ENCODE measurements at regions not wholly inside any gene's neighbourhood (a gene's known extent, or its start where the extent isn't known, plus 50 kb on each side); places are given as distances from the start of the nearest gene placed in this dataset.

DNA sequence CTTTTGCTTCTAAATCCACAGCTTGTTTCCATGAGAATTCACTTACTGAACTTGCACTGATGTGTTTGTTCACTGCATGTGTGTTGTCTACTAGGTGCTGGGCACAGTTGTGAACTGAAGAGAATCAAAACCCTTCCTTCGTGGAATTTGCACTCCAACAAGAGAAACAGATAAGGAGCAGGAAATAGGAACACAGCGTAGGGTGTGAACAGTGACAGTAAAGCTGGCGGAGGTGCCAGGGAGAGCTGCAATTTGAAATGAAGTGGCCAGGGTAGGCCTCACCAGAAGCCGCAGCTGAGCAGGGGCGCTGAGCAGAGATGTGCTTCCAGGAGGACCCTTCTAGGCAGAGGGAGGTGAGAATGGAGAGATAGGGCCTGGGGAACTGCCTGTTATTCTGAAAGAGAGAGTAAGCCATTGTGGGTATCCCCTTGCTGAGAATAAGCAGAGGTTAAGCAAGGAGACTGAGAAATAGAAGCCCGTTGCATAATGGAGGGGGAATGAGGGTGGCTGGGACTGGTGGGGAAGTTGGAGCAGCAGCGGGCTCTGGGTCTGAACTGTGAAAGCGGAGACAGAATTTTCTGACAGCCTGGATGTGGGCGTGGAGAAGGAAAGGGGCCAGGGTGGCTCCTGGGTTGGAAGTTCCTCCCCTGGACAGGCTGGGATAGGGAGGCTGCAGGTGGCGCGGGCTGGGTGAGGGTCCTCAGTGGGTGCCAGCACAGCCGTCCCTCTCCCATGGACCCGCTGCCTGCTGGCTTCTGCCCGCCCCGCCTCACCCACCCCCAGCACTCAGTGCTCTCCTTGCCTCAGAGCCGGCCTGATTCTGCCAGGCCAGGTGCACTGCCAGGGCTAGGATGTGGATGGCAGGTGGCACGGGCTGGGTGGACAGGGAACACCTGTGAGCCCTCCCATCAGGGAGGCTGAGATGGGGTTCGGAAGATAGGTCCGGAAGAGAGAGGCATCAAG, 114.7 kb upstream of the AFDN start:
- H3K4me1 Mint-ChIP-seq (ENCODE audit: low read depth, unreplicated experiment), result no peaks in the 10 kb centered on the region
- H3K36me3 Mint-ChIP-seq (ENCODE audit: insufficient read depth, unreplicated experiment), result no peaks in the 10 kb centered on the region
- H3K4me1 ChIP-seq, result no peaks in the 10 kb centered on the region
- POLR2A ChIA-PET, result no interaction called here
- H3K27ac Mint-ChIP-seq (ENCODE audit: unreplicated experiment), result no peak overlapping the region
- H3K36me3 ChIP-seq (ENCODE audit: control insufficient read depth, insufficient read depth, low read length), result no peaks in the 10 kb centered on the region
- no peaks in the 10 kb centered on the region for H3K9me3 ChIP-seq
- DNase-seq, result no peak
- H3K4me3 ChIP-seq (ENCODE audit: low read depth, low read length), result no peak overlapping the region
- BruUV-seq (replicated peaks), result no TSS peak
- no peak overlapping the region for H3K4me3 Mint-ChIP-seq (ENCODE audit: unreplicated experiment)
- H3K27me3 Mint-ChIP-seq (ENCODE audit: insufficient read depth, unreplicated experiment), result no peaks in the 10 kb centered on the region
- CTCF ChIA-PET, result no interaction called here
- TF ChIP-seq, protein P1, sequence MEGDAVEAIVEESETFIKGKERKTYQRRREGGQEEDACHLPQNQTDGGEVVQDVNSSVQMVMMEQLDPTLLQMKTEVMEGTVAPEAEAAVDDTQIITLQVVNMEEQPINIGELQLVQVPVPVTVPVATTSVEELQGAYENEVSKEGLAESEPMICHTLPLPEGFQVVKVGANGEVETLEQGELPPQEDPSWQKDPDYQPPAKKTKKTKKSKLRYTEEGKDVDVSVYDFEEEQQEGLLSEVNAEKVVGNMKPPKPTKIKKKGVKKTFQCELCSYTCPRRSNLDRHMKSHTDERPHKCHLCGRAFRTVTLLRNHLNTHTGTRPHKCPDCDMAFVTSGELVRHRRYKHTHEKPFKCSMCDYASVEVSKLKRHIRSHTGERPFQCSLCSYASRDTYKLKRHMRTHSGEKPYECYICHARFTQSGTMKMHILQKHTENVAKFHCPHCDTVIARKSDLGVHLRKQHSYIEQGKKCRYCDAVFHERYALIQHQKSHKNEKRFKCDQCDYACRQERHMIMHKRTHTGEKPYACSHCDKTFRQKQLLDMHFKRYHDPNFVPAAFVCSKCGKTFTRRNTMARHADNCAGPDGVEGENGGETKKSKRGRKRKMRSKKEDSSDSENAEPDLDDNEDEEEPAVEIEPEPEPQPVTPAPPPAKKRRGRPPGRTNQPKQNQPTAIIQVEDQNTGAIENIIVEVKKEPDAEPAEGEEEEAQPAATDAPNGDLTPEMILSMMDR (IDR thresholded peaks at IDR 0.05; ENCODE audit: insufficient read depth in 1 of 2, low read depth in 1 of 2, low read length in 1 of 2, severe bottlenecking in 1 of 2, unreplicated experiment in 1 of 2), result no peak
- H3K27me3 ChIP-seq (replicated peaks; ENCODE audit: control insufficient read depth, insufficient read depth, low read length), result no peaks in the 10 kb centered on the region
- intact Hi-C loops (cut with micrococcal nuclease; ENCODE audit: unreplicated experiment), result no loop called here
- no peaks in the 10 kb centered on the region for H3K9me3 Mint-ChIP-seq (ENCODE audit: unreplicated experiment)

DNA sequence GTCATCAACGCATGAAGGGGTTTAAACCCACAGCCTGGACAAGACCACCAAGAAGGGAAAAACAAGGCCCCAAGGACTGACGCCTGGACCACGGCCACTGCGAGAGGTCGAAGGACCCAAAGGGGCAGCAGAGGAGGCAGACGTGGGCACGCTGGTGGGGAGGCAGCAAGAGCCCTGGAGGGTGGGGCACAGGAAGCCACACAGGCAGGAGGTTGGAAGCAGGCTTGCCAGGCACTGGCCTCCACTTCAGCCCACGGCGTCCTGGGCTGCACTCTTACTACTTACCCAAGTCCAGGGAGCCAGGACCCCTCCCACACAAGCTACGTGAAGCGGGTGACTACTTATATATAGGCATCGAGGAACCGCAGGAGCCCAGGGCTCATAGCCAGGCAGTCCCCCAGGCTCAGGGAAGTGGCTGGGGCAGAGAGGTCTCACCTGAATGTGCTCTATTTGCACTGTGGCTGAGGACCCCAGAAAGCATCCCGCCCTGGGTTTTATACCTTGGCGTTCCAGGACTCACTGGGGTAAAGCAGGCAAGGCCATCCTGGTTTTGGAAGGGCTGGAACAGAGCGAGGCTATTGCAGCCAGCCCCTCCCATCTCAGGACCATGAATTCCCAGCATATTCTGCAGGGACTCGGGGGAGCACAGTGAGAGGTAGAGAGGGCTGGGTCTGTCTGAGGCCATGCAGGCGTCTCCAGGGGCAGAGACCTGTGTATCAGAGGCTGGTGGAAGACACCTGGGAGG, 113.8 kb upstream of the AFDN start:
- Mint-ChIP-seq H3K4me1 (ENCODE audit: low read depth, unreplicated experiment) (no peaks in the 10 kb centered on the region), H3K36me3 (ENCODE audit: insufficient read depth, unreplicated experiment) (no peaks in the 10 kb centered on the region), H3K27me3 (ENCODE audit: insufficient read depth, unreplicated experiment) (no peaks in the 10 kb centered on the region), H3K27ac (ENCODE audit: unreplicated experiment) (no peak overlapping the region), H3K4me3 (ENCODE audit: unreplicated experiment) (no peak overlapping the region), H3K9me3 (ENCODE audit: unreplicated experiment) (no peaks in the 10 kb centered on the region)
- Histone ChIP-seq H3K4me3 (ENCODE audit: low read depth, low read length) (no peak overlapping the region), H3K36me3 (ENCODE audit: control insufficient read depth, insufficient read depth, low read length) (no peaks in the 10 kb centered on the region), H3K9me3 (no peaks in the 10 kb centered on the region), H3K4me1 (no peaks in the 10 kb centered on the region), H3K27me3 (replicated peaks; ENCODE audit: control insufficient read depth, insufficient read depth, low read length) (no peaks in the 10 kb centered on the region)
- POLR2A ChIA-PET, result no interaction called here
- TF ChIP-seq, protein P1 (IDR thresholded peaks at IDR 0.05; ENCODE audit: insufficient read depth in 1 of 2, low read depth in 1 of 2, low read length in 1 of 2, severe bottlenecking in 1 of 2, unreplicated experiment in 1 of 2), result no peak
- no TSS peak for BruUV-seq (replicated peaks)
- DNase-seq, result no peak
- intact Hi-C loops (cut with micrococcal nuclease; ENCODE audit: unreplicated experiment), result no loop called here
- CTCF ChIA-PET, result no interaction called here

DNA sequence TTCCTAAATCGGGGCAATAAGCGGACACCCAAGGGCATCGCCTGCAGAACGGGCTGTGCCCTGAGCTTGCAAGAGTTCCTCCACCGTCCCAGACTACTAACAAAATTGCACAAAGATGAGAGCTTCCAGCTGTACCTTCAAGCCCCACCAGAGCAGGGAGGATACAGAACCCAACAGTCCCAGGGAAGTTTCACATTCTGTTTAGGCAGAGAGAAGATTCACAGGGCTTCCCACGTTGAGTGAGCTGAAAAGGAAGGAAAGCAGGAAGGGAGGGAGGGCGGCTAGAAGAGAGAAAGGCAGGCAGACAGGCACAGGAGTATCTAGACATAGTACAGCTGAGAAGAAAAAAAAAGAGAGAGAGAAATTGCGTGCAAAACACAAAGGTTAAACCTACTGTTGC, 112.6 kb upstream of the AFDN start:
- Histone ChIP-seq H3K9me3 (no peaks in the 10 kb centered on the region), H3K36me3 (ENCODE audit: control insufficient read depth, insufficient read depth, low read length) (no peaks in the 10 kb centered on the region), H3K4me1 (no peaks in the 10 kb centered on the region), H3K4me3 (ENCODE audit: low read depth, low read length) (no peak overlapping the region), H3K27me3 (replicated peaks; ENCODE audit: control insufficient read depth, insufficient read depth, low read length) (no peaks in the 10 kb centered on the region)
- H3K4me3 Mint-ChIP-seq (ENCODE audit: unreplicated experiment), result no peak overlapping the region
- intact Hi-C loops (cut with micrococcal nuclease; ENCODE audit: unreplicated experiment), result no loop called here
- H3K36me3 Mint-ChIP-seq (ENCODE audit: insufficient read depth, unreplicated experiment), result no peaks in the 10 kb centered on the region
- H3K4me1 Mint-ChIP-seq (ENCODE audit: low read depth, unreplicated experiment), result no peaks in the 10 kb centered on the region
- H3K27me3 Mint-ChIP-seq (ENCODE audit: insufficient read depth, unreplicated experiment), result no peaks in the 10 kb centered on the region
- TF ChIP-seq, protein P1 (IDR thresholded peaks at IDR 0.05; ENCODE audit: insufficient read depth in 1 of 2, low read depth in 1 of 2, low read length in 1 of 2, severe bottlenecking in 1 of 2, unreplicated experiment in 1 of 2), result no peak
- no TSS peak for BruUV-seq (replicated peaks)
- ChIA-PET CTCF (no interaction called here), POLR2A (no interaction called here)
- no peak overlapping the region for H3K27ac Mint-ChIP-seq (ENCODE audit: unreplicated experiment)
- DNase-seq, result no peak
- peaks cover 6% of the 10 kb centered on the region for H3K9me3 Mint-ChIP-seq (ENCODE audit: unreplicated experiment)
